ENCODE measurements at regions not wholly inside any gene's neighbourhood (a gene's known extent, or its start where the extent isn't known, plus 50 kb on each side); places are given as distances from the start of the nearest gene placed in this dataset.
"Not testable (repeated sequence)": the region's sequence is repeated elsewhere in the genome, so short reads cannot be mapped to it uniquely, and the experiment has no call there.

GRCh38 chr1:119191325-119191724 lies 50.9 kb upstream of the WARS2 start:
- in situ Hi-C loops (cut with HindIII; ENCODE audit: low sequenced_read_pairs) = no loop called here
- TF ChIP-seq CTCF (IDR thresholded peaks at IDR 0.05; ENCODE audit: low read depth, low read length) = no peak
- DNase-seq (ENCODE audit: low read depth, low spot score) = no peak
- H3K4me3 ChIP-seq (ENCODE audit: low read depth, low read length) = no peak overlapping the region

- in situ Hi-C loops (cut with HindIII; ENCODE audit: low sequenced_read_pairs) = no loop called here
These were observed 63.9 kb upstream of the WARS2 start for GRCh38 chr1:119204197-119204960.

GRCh38 chr1:119204961-119205357 lies 64.5 kb upstream of the WARS2 start:
- no peak for DNase-seq (ENCODE audit: low read depth, low spot score)
- in situ Hi-C loops (cut with HindIII; ENCODE audit: low sequenced_read_pairs) = no loop called here
- no peak overlapping the region for H3K4me3 ChIP-seq (ENCODE audit: low read depth, low read length)
- TF ChIP-seq CTCF (IDR thresholded peaks at IDR 0.05; ENCODE audit: low read depth, low read length) = no peak

More at GRCh38 chr1:119204197-119204960, 63.9 kb upstream of the WARS2 start:
- no peak overlapping the region for H3K4me3 ChIP-seq (ENCODE audit: low read depth, low read length)
- no peak for TF ChIP-seq CTCF (IDR thresholded peaks at IDR 0.05; ENCODE audit: low read depth, low read length)
- no peak for DNase-seq (ENCODE audit: low read depth, low spot score)

- H3K4me3 ChIP-seq (ENCODE audit: low read depth, low read length) = no peak overlapping the region
- TF ChIP-seq CTCF (IDR thresholded peaks at IDR 0.05; ENCODE audit: low read depth, low read length) = no peak
- in situ Hi-C loops (cut with HindIII; ENCODE audit: low sequenced_read_pairs) = no loop called here
- DNase-seq (ENCODE audit: low read depth, low spot score) = no peak
These were observed 68.6 kb upstream of the WARS2 start for GRCh38 chr1:119209061-119209460.

- no peak overlapping the region for H3K4me3 ChIP-seq (ENCODE audit: low read depth, low read length)
- peak; percentile 40 for DNase-seq (ENCODE audit: low read depth, low spot score)
- in situ Hi-C loops (cut with HindIII; ENCODE audit: low sequenced_read_pairs) = no loop called here
- no peak for TF ChIP-seq CTCF (IDR thresholded peaks at IDR 0.05; ENCODE audit: low read depth, low read length)
These were observed 69.3 kb upstream of the WARS2 start for GRCh38 chr1:119209596-119210295.

GRCh38 chr1:119210296-119210649 lies 69.8 kb upstream of the WARS2 start:
- no peak overlapping the region for H3K4me3 ChIP-seq (ENCODE audit: low read depth, low read length)
- no peak for TF ChIP-seq CTCF (IDR thresholded peaks at IDR 0.05; ENCODE audit: low read depth, low read length)
- DNase-seq (ENCODE audit: low read depth, low spot score) = no peak
- in situ Hi-C loops (cut with HindIII; ENCODE audit: low sequenced_read_pairs) = no loop called here

GRCh38 chr1:119213213-119213612 lies 72.8 kb upstream of the WARS2 start:
- H3K4me3 ChIP-seq (ENCODE audit: low read depth, low read length); DNase-seq (ENCODE audit: low read depth, low spot score); in situ Hi-C loops (cut with HindIII; ENCODE audit: low sequenced_read_pairs): not testable (repeated sequence)

- in situ Hi-C loops (cut with HindIII; ENCODE audit: low sequenced_read_pairs); DNase-seq (ENCODE audit: low read depth, low spot score); H3K4me3 ChIP-seq (ENCODE audit: low read depth, low read length): not testable (repeated sequence)
These were observed 74.5 kb upstream of the WARS2 start for GRCh38 chr1:119214961-119215360.

Data from astrocyte of the spinal cord (primary cell).